Activated CD8-positive, alpha-beta T cell treated with anti-CD3 and anti-CD28 coated beads for 36 hours (primary cell): ENCODE measurements at regions not wholly inside any gene's neighbourhood (a gene's known extent, or its start where the extent isn't known, plus 50 kb on each side); places are given as distances from the start of the nearest gene placed in this dataset.

Experiments used
- ATAC-seq: fragments of 200-7000 bp; cut with Tn5 transposase; one replicate; pipeline ENCODE4 v1.10.0; 2021; ENCODE audit warnings: mild to moderate bottlenecking, moderate library complexity
- CTCF ChIA-PET: fragments of 350-600 bp; sonication (Branson Sonifier 250); formaldehyde crosslinking; loops from one replicate; lab custom pipeline; 2021; ENCODE audit warnings: antibody characterized with exemption; lab: Charles Lee
- POLR2A ChIA-PET: fragments of 350-600 bp; sonication (Branson Sonifier 250); formaldehyde crosslinking; loops from one replicate; lab custom pipeline; 2021; ENCODE audit warnings: antibody characterized with exemption; lab: Charles Lee
- DNase-seq: peaks from one replicate; pipeline ENCODE4 v3.0.0-alpha.2; 2020
- H3K27ac Mint-ChIP-seq: one replicate; pipeline ENCODE4 v1.8.0; 2021; ENCODE audit warnings: mild to moderate bottlenecking, mixed read lengths
- H3K27me3 Mint-ChIP-seq: one replicate; pipeline ENCODE4 v1.8.0; 2021; ENCODE audit warnings: mixed read lengths
- H3K36me3 Mint-ChIP-seq: one replicate; pipeline ENCODE4 v1.8.0; 2021; ENCODE audit warnings: low read depth, mixed read lengths
- H3K4me1 Mint-ChIP-seq: one replicate; pipeline ENCODE4 v1.8.0; 2021; ENCODE audit warnings: low read depth, mixed read lengths
- H3K4me3 Mint-ChIP-seq: one replicate; pipeline ENCODE4 v1.8.0; 2021; ENCODE audit warnings: mild to moderate bottlenecking, moderate library complexity, mixed read lengths
- H3K9me3 Mint-ChIP-seq: one replicate; pipeline ENCODE4 v1.8.0; 2021; ENCODE audit warnings: mixed read lengths
- intact Hi-C: fragments of 100-400 bp; cut with micrococcal nuclease; formaldehyde crosslinking; loops from one replicate; pipeline ENCODE4 v1.10.0; 2022
- TF ChIP-seq, protein P1 (sequence below): fragments of 200-600 bp; IDR thresholded peaks from one replicate; pipeline ENCODE4 v1.8.0; 2022; ENCODE audit warnings: antibody characterized with exemption, mild to moderate bottlenecking

GRCh38 chrX:137286423-137286822 is 252.6 kb upstream of the GPR101 start:
- TF ChIP-seq, protein P1, sequence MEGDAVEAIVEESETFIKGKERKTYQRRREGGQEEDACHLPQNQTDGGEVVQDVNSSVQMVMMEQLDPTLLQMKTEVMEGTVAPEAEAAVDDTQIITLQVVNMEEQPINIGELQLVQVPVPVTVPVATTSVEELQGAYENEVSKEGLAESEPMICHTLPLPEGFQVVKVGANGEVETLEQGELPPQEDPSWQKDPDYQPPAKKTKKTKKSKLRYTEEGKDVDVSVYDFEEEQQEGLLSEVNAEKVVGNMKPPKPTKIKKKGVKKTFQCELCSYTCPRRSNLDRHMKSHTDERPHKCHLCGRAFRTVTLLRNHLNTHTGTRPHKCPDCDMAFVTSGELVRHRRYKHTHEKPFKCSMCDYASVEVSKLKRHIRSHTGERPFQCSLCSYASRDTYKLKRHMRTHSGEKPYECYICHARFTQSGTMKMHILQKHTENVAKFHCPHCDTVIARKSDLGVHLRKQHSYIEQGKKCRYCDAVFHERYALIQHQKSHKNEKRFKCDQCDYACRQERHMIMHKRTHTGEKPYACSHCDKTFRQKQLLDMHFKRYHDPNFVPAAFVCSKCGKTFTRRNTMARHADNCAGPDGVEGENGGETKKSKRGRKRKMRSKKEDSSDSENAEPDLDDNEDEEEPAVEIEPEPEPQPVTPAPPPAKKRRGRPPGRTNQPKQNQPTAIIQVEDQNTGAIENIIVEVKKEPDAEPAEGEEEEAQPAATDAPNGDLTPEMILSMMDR: no peak
- Mint-ChIP-seq H3K4me1 (no peaks in the 10 kb centered on the region), H3K4me3 (no peak overlapping the region), H3K27me3 (peaks cover 1% of the 10 kb centered on the region), H3K36me3 (no peaks in the 10 kb centered on the region), H3K9me3 (no peaks in the 10 kb centered on the region), H3K27ac (no peak overlapping the region)
- ChIA-PET CTCF (no interaction called here), POLR2A (no interaction called here)
- ATAC-seq: no peak
- DNase-seq: no peak
- intact Hi-C loops: no loop called here

DNA sequence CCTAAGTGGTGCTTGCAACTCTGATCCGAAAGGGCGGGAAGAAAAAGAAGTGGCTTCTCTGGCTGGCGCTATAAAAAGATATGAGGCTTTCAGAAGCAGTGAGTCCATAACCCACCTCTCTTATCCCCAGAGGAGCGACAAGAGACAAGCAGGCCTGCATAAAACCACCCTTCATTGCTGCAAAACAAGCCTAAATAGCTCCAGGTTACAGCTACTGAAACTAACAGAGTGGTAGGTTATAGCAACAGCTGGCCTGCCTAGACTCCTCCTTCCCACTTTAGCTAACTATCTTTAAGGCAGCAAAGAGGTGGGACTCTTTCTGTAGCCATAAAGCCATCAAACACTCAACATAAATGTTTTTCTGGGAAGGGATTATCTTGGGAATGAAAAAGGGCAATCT is 245.0 kb upstream of the GPR101 start:
- no peak for ATAC-seq
- no peak overlapping the region for H3K27ac Mint-ChIP-seq
- TF ChIP-seq, protein P1: no peak

DNA sequence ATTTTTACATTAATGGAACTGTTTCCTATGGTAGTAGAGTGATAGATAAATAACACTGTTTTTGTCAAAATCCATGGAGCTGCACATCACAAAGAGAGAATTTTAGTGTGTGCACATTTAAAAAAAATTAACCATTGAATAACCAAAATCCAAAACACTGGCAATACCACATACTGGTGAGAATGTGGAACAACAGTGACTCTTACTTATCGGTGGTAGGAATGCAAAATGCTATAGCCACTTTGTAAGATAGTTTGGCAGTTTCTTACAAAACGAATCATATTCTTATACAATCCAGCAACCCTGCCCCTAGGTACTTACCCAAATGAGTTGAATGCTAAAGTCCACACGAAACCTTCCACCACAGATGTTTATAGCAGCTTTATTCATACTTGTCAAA is 229.6 kb upstream of the GPR101 start:
- H3K27me3 Mint-ChIP-seq: no peaks in the 10 kb centered on the region
- H3K9me3 Mint-ChIP-seq: no peaks in the 10 kb centered on the region
- no peak for DNase-seq
- H3K36me3 Mint-ChIP-seq: no peaks in the 10 kb centered on the region
- no peaks in the 10 kb centered on the region for H3K4me1 Mint-ChIP-seq
- ChIA-PET POLR2A (no interaction called here), CTCF (no interaction called here)
- H3K4me3 Mint-ChIP-seq: no peak overlapping the region
- intact Hi-C loops: no loop called here
- TF ChIP-seq, protein P1: no peak
- H3K27ac Mint-ChIP-seq: no peak overlapping the region
- no peak for ATAC-seq

More for the DNA sequence above, 245.0 kb upstream of the GPR101 start:
- POLR2A ChIA-PET: no interaction called here
- no peaks in the 10 kb centered on the region for H3K36me3 Mint-ChIP-seq
- peaks cover 1% of the 10 kb centered on the region for H3K27me3 Mint-ChIP-seq
- no peaks in the 10 kb centered on the region for H3K9me3 Mint-ChIP-seq
- CTCF ChIA-PET: no interaction called here
- intact Hi-C loops: no loop called here
- no peak for DNase-seq
- H3K4me3 Mint-ChIP-seq: no peak overlapping the region
- no peaks in the 10 kb centered on the region for H3K4me1 Mint-ChIP-seq

GRCh38 chrX:137245183-137245582 is 211.4 kb upstream of the GPR101 start:
- intact Hi-C loops: no loop called here
- TF ChIP-seq, protein P1: no peak
- no peaks in the 10 kb centered on the region for H3K4me1 Mint-ChIP-seq
- no peak overlapping the region for H3K4me3 Mint-ChIP-seq
- peaks cover 1% of the 10 kb centered on the region for H3K9me3 Mint-ChIP-seq
- DNase-seq: no peak
- no peak for ATAC-seq
- ChIA-PET POLR2A (no interaction called here), CTCF (no interaction called here)
- H3K27me3 Mint-ChIP-seq: no peaks in the 10 kb centered on the region
- H3K27ac Mint-ChIP-seq: no peak overlapping the region
- no peaks in the 10 kb centered on the region for H3K36me3 Mint-ChIP-seq

- ATAC-seq (no peak), DNase-seq (no peak)
- no peak overlapping the region for H3K27ac Mint-ChIP-seq
- POLR2A ChIA-PET: no interaction called here
- no peaks in the 10 kb centered on the region for H3K9me3 Mint-ChIP-seq
- TF ChIP-seq, protein P1: no peak
- H3K36me3 Mint-ChIP-seq: no peaks in the 10 kb centered on the region
- H3K27me3 Mint-ChIP-seq: no peaks in the 10 kb centered on the region
- CTCF ChIA-PET: no interaction called here
- intact Hi-C loops: no loop called here
- no peak overlapping the region for H3K4me3 Mint-ChIP-seq
- H3K4me1 Mint-ChIP-seq: peaks cover 25% of the 10 kb centered on the region
Measured at GRCh38 chrX:137236837-137237236, 203.0 kb upstream of the GPR101 start.
